ENCODE measurements at regions not wholly inside any gene's neighbourhood (a gene's known extent, or its start where the extent isn't known, plus 50 kb on each side); places are given as distances from the start of the nearest gene placed in this dataset.

DNA sequence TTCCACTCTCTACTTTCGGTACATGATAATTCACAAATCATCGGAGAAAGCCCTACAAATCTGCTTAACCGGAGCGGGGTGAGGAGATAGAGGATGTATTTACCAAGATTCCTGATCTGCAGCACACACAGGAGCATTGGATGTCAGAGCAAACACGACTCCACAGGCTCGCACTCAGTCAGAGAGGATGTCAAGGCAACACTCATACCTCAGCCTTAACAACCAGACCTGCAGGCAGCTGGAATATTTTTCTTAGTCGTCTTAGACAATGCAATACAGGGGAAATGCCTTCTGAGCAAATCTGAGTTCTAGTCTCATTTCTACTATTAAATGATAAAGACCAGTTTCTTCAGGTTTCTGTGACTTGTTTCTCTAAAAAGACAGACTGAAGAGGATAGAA is 159.3 kb upstream of the CPNE8 start:
- no peak overlapping the region for H3K4me3 ChIP-seq (ENCODE audit: low read depth, low read length)
- TF ChIP-seq, protein P1, sequence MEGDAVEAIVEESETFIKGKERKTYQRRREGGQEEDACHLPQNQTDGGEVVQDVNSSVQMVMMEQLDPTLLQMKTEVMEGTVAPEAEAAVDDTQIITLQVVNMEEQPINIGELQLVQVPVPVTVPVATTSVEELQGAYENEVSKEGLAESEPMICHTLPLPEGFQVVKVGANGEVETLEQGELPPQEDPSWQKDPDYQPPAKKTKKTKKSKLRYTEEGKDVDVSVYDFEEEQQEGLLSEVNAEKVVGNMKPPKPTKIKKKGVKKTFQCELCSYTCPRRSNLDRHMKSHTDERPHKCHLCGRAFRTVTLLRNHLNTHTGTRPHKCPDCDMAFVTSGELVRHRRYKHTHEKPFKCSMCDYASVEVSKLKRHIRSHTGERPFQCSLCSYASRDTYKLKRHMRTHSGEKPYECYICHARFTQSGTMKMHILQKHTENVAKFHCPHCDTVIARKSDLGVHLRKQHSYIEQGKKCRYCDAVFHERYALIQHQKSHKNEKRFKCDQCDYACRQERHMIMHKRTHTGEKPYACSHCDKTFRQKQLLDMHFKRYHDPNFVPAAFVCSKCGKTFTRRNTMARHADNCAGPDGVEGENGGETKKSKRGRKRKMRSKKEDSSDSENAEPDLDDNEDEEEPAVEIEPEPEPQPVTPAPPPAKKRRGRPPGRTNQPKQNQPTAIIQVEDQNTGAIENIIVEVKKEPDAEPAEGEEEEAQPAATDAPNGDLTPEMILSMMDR (IDR thresholded peaks at IDR 0.05; ENCODE audit: low read depth, low read length): no peak
- in situ Hi-C loops (cut with HindIII; ENCODE audit: low sequenced_read_pairs): no loop called here
- DNase-seq (ENCODE audit: low read depth, low spot score): no peak

DNA sequence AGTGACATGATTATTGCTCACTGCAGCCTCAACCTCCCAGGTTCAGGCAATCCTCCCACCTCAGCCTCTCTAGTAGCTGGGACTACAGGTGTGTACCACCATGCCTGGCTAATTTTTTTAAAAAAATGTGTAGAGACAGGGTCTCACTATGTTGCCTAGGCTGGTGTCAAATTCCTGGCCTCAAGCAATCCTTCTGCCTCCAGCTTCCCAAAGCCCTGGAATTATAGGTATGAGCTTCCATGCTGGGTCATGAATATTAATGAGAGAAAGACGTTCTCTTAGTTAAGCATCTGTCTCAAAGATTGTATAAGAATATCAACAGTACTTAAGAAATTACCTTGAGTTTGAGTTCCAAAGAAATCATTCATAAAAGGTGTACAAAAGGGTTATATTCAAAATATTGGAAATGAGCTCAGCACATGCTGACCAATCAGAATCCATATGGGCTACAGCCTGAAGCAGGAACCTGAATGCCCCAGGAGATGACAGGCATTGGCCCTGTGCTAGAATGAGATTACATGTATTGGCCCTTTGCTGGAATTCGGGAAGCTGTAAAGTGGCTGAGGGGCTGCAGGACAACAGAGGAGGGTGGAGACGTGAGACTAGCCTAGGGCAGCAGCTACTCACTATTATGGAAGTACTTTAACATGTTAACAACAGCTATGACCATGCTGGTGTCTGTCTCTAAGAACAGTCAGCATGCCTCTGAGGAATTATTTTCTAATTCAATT is 157.0 kb upstream of the CPNE8 start:
- DNase-seq (ENCODE audit: low read depth, low spot score): no peak
- in situ Hi-C loops (cut with HindIII; ENCODE audit: low sequenced_read_pairs): no loop called here
- no peak overlapping the region for H3K4me3 ChIP-seq (ENCODE audit: low read depth, low read length)
- TF ChIP-seq, protein P1 (IDR thresholded peaks at IDR 0.05; ENCODE audit: low read depth, low read length): no peak

DNA sequence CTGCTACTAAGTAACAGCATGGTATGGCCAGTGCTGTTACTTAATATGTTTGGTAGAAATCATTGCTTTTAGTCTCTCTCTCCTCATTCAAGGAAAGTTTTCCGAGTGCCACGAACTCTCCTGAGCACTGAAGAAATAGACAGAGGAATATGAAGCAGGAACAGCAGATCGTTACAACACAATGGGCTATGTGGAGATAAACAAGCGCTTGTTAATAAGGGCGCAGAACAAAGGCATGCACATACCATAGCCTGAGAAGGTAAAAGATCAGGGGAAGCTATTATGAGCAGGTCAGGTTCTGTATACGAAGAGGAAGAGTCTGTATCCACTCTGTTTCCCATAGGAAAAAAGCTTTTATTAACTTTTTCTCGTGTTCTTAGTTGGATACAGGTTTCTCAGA is 156.2 kb upstream of the CPNE8 start:
- in situ Hi-C loops (cut with HindIII; ENCODE audit: low sequenced_read_pairs): no loop called here
- no peak for DNase-seq (ENCODE audit: low read depth, low spot score)
- TF ChIP-seq, protein P1 (IDR thresholded peaks at IDR 0.05; ENCODE audit: low read depth, low read length): no peak
- H3K4me3 ChIP-seq (ENCODE audit: low read depth, low read length): no peak overlapping the region

DNA sequence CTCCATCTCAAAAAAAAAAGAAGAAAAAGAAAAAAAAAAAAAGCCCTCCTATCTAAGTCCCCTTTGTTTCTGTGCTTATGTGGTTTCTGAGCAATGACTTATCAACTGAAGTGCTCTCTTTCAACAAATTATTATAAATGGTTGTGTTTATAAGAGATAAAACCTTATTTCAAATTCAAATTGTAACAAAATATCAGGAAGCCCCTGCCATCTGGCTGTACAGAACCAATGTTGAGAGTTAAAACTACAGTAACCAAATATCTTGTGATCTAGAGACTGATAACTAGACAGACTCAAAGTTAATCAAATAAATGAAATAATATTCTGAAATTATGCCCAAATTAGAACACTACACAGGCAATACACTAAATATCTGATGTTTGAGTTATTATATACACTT is 143.0 kb upstream of the CPNE8 start:
- in situ Hi-C loops (cut with HindIII; ENCODE audit: low sequenced_read_pairs): no loop called here
- TF ChIP-seq, protein P1 (IDR thresholded peaks at IDR 0.05; ENCODE audit: low read depth, low read length): no peak
- no peak for DNase-seq (ENCODE audit: low read depth, low spot score)
- H3K4me3 ChIP-seq (ENCODE audit: low read depth, low read length): no peak overlapping the region

DNA sequence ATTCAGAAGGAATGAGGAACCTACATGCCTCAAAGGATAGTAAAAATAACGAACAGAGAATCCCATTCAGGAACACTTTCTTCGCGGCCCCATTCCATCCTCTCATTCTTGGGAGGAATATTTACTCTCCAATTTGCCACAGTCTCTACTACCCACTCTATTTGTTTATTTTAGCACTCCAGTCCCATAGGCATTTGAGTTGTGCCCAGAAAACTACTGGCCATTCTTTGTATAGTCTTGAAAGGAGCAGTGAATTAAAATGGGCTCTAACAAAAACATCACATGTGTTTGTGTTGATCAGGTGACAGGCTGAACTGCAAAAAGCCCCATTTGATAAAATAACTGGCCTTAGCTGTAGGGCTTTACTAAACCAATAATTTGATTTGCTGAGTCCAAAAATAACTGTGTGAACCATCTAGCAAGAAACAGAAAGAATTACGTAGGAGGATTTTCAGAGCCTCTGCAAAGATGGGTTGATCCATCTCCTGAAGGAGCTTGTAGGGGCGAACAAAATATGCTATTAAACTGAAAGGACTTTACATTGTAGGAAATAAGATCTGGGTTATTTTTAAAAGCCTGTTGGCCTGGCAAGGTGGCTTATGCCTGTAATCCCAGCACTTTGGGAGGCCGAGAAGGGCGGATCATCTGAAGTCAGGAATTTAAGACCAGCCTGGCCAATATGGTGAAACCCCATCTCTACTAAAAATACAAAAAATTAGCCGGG is 142.3 kb upstream of the CPNE8 start:
- no peak for DNase-seq (ENCODE audit: low read depth, low spot score)
- in situ Hi-C loops (cut with HindIII; ENCODE audit: low sequenced_read_pairs): no loop called here
- no peak overlapping the region for H3K4me3 ChIP-seq (ENCODE audit: low read depth, low read length)
- TF ChIP-seq, protein P1 (IDR thresholded peaks at IDR 0.05; ENCODE audit: low read depth, low read length): no peak

DNA sequence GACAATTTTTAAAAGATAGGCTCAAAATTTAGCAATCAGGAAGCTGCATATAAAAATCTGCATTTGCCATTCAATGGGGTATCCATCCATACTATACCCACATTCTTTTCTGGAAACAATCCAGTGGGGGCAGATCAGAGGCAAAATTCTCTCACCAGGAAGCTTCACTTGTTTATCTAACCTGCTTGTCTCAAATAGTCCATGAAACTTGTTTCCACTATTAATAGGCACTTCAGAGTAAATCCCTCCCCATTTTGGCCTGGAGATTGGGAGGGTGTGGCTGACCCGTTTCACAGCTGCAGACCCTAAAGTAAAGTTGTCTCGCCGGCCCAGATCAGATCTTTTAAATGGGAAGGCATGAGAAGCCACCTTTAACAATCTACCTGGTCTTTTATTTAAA is 139.4 kb upstream of the CPNE8 start:
- TF ChIP-seq, protein P1 (IDR thresholded peaks at IDR 0.05; ENCODE audit: low read depth, low read length): no peak
- H3K4me3 ChIP-seq (ENCODE audit: low read depth, low read length): no peak overlapping the region
- DNase-seq (ENCODE audit: low read depth, low spot score): no peak
- in situ Hi-C loops (cut with HindIII; ENCODE audit: low sequenced_read_pairs): no loop called here
